ENCODE measurements at regions not wholly inside any gene's neighbourhood (a gene's known extent, or its start where the extent isn't known, plus 50 kb on each side); places are given as distances from the start of the nearest gene placed in this dataset.

GRCh38 chr6:134414793-134415192 lies 96.9 kb upstream of the SGK1 start:
- TF ChIP-seq ZNF584 (CRISPR knock-in tag; IDR thresholded peaks at IDR 0.05; ENCODE audit: low read depth), result no peak
- TF ChIP-seq, protein P1, sequence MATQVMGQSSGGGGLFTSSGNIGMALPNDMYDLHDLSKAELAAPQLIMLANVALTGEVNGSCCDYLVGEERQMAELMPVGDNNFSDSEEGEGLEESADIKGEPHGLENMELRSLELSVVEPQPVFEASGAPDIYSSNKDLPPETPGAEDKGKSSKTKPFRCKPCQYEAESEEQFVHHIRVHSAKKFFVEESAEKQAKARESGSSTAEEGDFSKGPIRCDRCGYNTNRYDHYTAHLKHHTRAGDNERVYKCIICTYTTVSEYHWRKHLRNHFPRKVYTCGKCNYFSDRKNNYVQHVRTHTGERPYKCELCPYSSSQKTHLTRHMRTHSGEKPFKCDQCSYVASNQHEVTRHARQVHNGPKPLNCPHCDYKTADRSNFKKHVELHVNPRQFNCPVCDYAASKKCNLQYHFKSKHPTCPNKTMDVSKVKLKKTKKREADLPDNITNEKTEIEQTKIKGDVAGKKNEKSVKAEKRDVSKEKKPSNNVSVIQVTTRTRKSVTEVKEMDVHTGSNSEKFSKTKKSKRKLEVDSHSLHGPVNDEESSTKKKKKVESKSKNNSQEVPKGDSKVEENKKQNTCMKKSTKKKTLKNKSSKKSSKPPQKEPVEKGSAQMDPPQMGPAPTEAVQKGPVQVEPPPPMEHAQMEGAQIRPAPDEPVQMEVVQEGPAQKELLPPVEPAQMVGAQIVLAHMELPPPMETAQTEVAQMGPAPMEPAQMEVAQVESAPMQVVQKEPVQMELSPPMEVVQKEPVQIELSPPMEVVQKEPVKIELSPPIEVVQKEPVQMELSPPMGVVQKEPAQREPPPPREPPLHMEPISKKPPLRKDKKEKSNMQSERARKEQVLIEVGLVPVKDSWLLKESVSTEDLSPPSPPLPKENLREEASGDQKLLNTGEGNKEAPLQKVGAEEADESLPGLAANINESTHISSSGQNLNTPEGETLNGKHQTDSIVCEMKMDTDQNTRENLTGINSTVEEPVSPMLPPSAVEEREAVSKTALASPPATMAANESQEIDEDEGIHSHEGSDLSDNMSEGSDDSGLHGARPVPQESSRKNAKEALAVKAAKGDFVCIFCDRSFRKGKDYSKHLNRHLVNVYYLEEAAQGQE (IDR thresholded peaks at IDR 0.05; ENCODE audit: borderline replicate concordance), result no peak
- TF ChIP-seq, protein P1 (CRISPR knock-in tag; IDR thresholded peaks at IDR 0.05; ENCODE audit: low read depth), result no peak
- TF ChIP-seq IRF2 (CRISPR knock-in tag; IDR thresholded peaks at IDR 0.05), result no peak
- no peak for TF ChIP-seq MEIS2 (IDR thresholded peaks at IDR 0.05; ENCODE audit: partially characterized antibody)
- TF ChIP-seq ZNF41 (CRISPR knock-in tag; conservative IDR thresholded peaks at IDR 0.05), result no peak
- TF ChIP-seq CTCF (IDR thresholded peaks at IDR 0.05 in 2 of 3, conservative IDR thresholded peaks at IDR 0.05 in 1 of 3; ENCODE audit: insufficient read depth in 2 of 3, low read depth in 1 of 3, low read length in 3 of 3), result no peak
- TF ChIP-seq ZNF134 (CRISPR knock-in tag; conservative IDR thresholded peaks at IDR 0.05), result no peak
- no peak for TF ChIP-seq L3MBTL2 (IDR thresholded peaks at IDR 0.05)
- no peak for TF ChIP-seq NCOR1 (IDR thresholded peaks at IDR 0.05)
- TF ChIP-seq, protein P2, sequence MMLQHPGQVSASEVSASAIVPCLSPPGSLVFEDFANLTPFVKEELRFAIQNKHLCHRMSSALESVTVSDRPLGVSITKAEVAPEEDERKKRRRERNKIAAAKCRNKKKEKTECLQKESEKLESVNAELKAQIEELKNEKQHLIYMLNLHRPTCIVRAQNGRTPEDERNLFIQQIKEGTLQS (IDR thresholded peaks at IDR 0.05), result no peak
- TF ChIP-seq, protein P2 (CRISPR knock-in tag; conservative IDR thresholded peaks at IDR 0.05), result no peak
- no peak for TF ChIP-seq E2F5 (CRISPR knock-in tag; IDR thresholded peaks at IDR 0.05)
- no peak for TF ChIP-seq JUND (IDR thresholded peaks at IDR 0.05; ENCODE audit: borderline replicate concordance, low read depth, low read length)
- no peak for TF ChIP-seq JUND (tag; IDR thresholded peaks at IDR 0.05; ENCODE audit: borderline replicate concordance, low read depth, low read length)
- no peak for TF ChIP-seq CREM (IDR thresholded peaks at IDR 0.05; ENCODE audit: low read depth)
